Smooth muscle cell (in vitro differentiated cells): ENCODE measurements at regions not wholly inside any gene's neighbourhood (a gene's known extent, or its start where the extent isn't known, plus 50 kb on each side); places are given as distances from the start of the nearest gene placed in this dataset.

Experiments
- DNase-seq: peaks from one replicate; lab custom pipeline; 2025; ENCODE audit not compliant: unreplicated experiment; lab: John Stamatoyannopoulos, UW
- H2AFZ ChIP-seq: fragments of 200-600 bp; sonication (generic); 2 replicates; pipeline ENCODE4 v1.6.0; 2016; ENCODE audit warnings: antibody characterized with exemption, low read depth, mild to moderate bottlenecking
- H3F3A ChIP-seq: fragments of 200-600 bp; sonication (generic); 2 replicates; pipeline ENCODE4 v1.6.0; 2017; ENCODE audit warnings: antibody characterized with exemption, low read depth
- H3K27ac ChIP-seq: fragments of 200-600 bp; sonication (generic); 2 replicates; pipeline ENCODE4 v1.5.1; 2016; ENCODE audit warnings: low read depth, mild to moderate bottlenecking
- H3K27me3 ChIP-seq: fragments of 200-600 bp; sonication (generic); 2 replicates; pipeline ENCODE4 v1.6.1; 2016; ENCODE audit warnings: low read depth, mild to moderate bottlenecking
- H3K36me3 ChIP-seq: fragments of 200-600 bp; sonication (generic); 2 replicates; pipeline ENCODE4 v1.5.1; 2016; ENCODE audit warnings: low read depth
- H3K4me1 ChIP-seq: fragments of 200-600 bp; sonication (generic); 2 replicates; pipeline ENCODE4 v1.5.1; 2016; ENCODE audit warnings: low read depth
- H3K4me2 ChIP-seq: fragments of 200-600 bp; sonication (generic); 2 replicates; pipeline ENCODE4 v1.6.0; 2016; ENCODE audit warnings: mild to moderate bottlenecking
- H3K4me3 ChIP-seq: fragments of 200-600 bp; sonication (generic); 2 replicates; pipeline ENCODE4 v1.5.1; 2016; ENCODE audit warnings: mild to moderate bottlenecking
- H3K79me2 ChIP-seq: fragments of 200-600 bp; sonication (generic); 2 replicates; pipeline ENCODE4 v1.6.0; 2016; ENCODE audit warnings: low read depth, mild to moderate bottlenecking
- H3K9ac ChIP-seq: fragments of 200-600 bp; sonication (generic); 2 replicates; pipeline ENCODE4 v1.6.0; 2016; ENCODE audit warnings: low read depth
- H3K9me3 ChIP-seq: fragments of 200-600 bp; sonication (generic); replicated peaks from 2 replicates; pipeline ENCODE4 v1.5.1; 2016; ENCODE audit warnings: low read depth
- H4K20me1 ChIP-seq: fragments of 200-600 bp; sonication (generic); 2 replicates; pipeline ENCODE4 v1.6.0; 2016; ENCODE audit warnings: low read depth
- CTCF ChIP-seq: fragments of 200-600 bp; sonication (generic); IDR thresholded peaks from 2 replicates; pipeline ENCODE4 v1.5.1; 2017; ENCODE audit warnings: borderline replicate concordance, mild to moderate bottlenecking, antibody characterized with exemption; ENCODE audit not compliant: insufficient read depth, poor library complexity, severe bottlenecking
- WGBS: methylation state at CpG from one replicate; pipeline ENCODE4 v1.1.7; 2016; ENCODE audit warnings: low lambda C conversion rate; 5-methylcytosine and 5-hydroxymethylcytosine counted together

- no peak overlapping the region for H3K9ac ChIP-seq
- DNase-seq = no peak
- no peaks in the 10 kb centered on the region for H3F3A ChIP-seq
- no peak for TF ChIP-seq CTCF
- 84% methylated on average over 6 of the region's 6 CpGs for WGBS
- H3K27ac ChIP-seq = no peak overlapping the region
- H3K4me3 ChIP-seq = no peak overlapping the region
- no peak overlapping the region for H2AFZ ChIP-seq
- H3K27me3 ChIP-seq = no peaks in the 10 kb centered on the region
- H4K20me1 ChIP-seq = no peaks in the 10 kb centered on the region
- H3K4me1 ChIP-seq = peaks cover 13% of the 10 kb centered on the region
- no peaks in the 10 kb centered on the region for H3K9me3 ChIP-seq
- H3K4me2 ChIP-seq = no peak overlapping the region
- no peaks in the 10 kb centered on the region for H3K79me2 ChIP-seq
- H3K36me3 ChIP-seq = no peaks in the 10 kb centered on the region
Observed at GRCh38 chr2:16008856-16009255, 68.5 kb downstream of the MYCN start.

- H3K9ac ChIP-seq = no peak overlapping the region
- WGBS = 68% methylated on average over 8 of the region's 8 CpGs
- peaks cover 12% of the 10 kb centered on the region for H3K4me1 ChIP-seq
- H3K9me3 ChIP-seq = no peaks in the 10 kb centered on the region
- DNase-seq = no peak
- H3K4me2 ChIP-seq = no peak overlapping the region
- no peak overlapping the region for H2AFZ ChIP-seq
- TF ChIP-seq CTCF = no peak
- H3F3A ChIP-seq = no peaks in the 10 kb centered on the region
- H3K36me3 ChIP-seq = no peaks in the 10 kb centered on the region
- no peaks in the 10 kb centered on the region for H3K79me2 ChIP-seq
- H3K27ac ChIP-seq = no peak overlapping the region
- H3K4me3 ChIP-seq = no peak overlapping the region
- H4K20me1 ChIP-seq = no peaks in the 10 kb centered on the region
- H3K27me3 ChIP-seq = no peaks in the 10 kb centered on the region
Observed at GRCh38 chr2:16008331-16008850, 68.0 kb downstream of the MYCN start.

GRCh38 chr2:16007167-16007934, 67.0 kb downstream of the MYCN start:
- no peak overlapping the region for H3K9ac ChIP-seq
- H3K36me3 ChIP-seq = no peaks in the 10 kb centered on the region
- no peak for TF ChIP-seq CTCF
- no peak for DNase-seq
- H3K27ac ChIP-seq = no peak overlapping the region
- H3F3A ChIP-seq = no peaks in the 10 kb centered on the region
- no peaks in the 10 kb centered on the region for H3K27me3 ChIP-seq
- no peak overlapping the region for H2AFZ ChIP-seq
- whole genome bisulfite sequencing = 72% methylated on average over 6 of the region's 6 CpGs
- no peaks in the 10 kb centered on the region for H3K9me3 ChIP-seq
- H3K4me3 ChIP-seq = no peak overlapping the region
- H4K20me1 ChIP-seq = no peaks in the 10 kb centered on the region
- H3K4me1 ChIP-seq = peaks cover 2% of the 10 kb centered on the region
- H3K79me2 ChIP-seq = no peaks in the 10 kb centered on the region
- no peak overlapping the region for H3K4me2 ChIP-seq

- peak overlapping the region; percentile 32 for H3K9ac ChIP-seq
- no peaks in the 10 kb centered on the region for H3K4me1 ChIP-seq
- H3K4me2 ChIP-seq = peak overlapping the region; percentile 13
- no peak overlapping the region for H3K4me3 ChIP-seq
- no peaks in the 10 kb centered on the region for H3K9me3 ChIP-seq
- peak overlapping the region; percentile 63 for H3K27ac ChIP-seq
- no peaks in the 10 kb centered on the region for H3K27me3 ChIP-seq
- H4K20me1 ChIP-seq = no peaks in the 10 kb centered on the region
- H3F3A ChIP-seq = no peaks in the 10 kb centered on the region
- H2AFZ ChIP-seq = peak overlapping the region; percentile 2
- no peak for DNase-seq
- TF ChIP-seq CTCF = no peak
- H3K79me2 ChIP-seq = no peaks in the 10 kb centered on the region
- no peaks in the 10 kb centered on the region for H3K36me3 ChIP-seq
- WGBS = 40% methylated on average over 4 of the region's 4 CpGs
Observed at GRCh38 chr2:16006537-16007166, 66.3 kb downstream of the MYCN start.
